ENCODE measurements at regions not wholly inside any gene's neighbourhood (a gene's known extent, or its start where the extent isn't known, plus 50 kb on each side); places are given as distances from the start of the nearest gene placed in this dataset.
A peak's percentile ranks its signal among the peaks of the same experiment; 100 is the strongest.

GRCh38 chr13:93108111-93108601 lies 118.5 kb upstream of the GPC6 start:
- WGBS (ENCODE audit: insufficient coverage, insufficient read length) = no CpG with 5 or more reads among the region's 4 CpGs
- DNase-seq (ENCODE audit: low read depth, low spot score) = no peak
- Histone ChIP-seq H3K36me3 (ENCODE audit: control insufficient read depth, insufficient read depth, low read length) (no peaks in the 10 kb centered on the region), H3K27me3 (ENCODE audit: control insufficient read depth, insufficient read depth, low read length) (no peaks in the 10 kb centered on the region), H3K4me3 (ENCODE audit: low read length) (no peak overlapping the region), H3K9me3 (ENCODE audit: control insufficient read depth, insufficient read depth, low read length) (no peaks in the 10 kb centered on the region), H3K27ac (ENCODE audit: low read length) (no peak overlapping the region), H3K4me1 (ENCODE audit: control insufficient read depth, insufficient read depth, low read length) (0 out of 2 replicates have a peak, but pooled peaks cover 1% of the 10 kb centered on the region)

DNA sequence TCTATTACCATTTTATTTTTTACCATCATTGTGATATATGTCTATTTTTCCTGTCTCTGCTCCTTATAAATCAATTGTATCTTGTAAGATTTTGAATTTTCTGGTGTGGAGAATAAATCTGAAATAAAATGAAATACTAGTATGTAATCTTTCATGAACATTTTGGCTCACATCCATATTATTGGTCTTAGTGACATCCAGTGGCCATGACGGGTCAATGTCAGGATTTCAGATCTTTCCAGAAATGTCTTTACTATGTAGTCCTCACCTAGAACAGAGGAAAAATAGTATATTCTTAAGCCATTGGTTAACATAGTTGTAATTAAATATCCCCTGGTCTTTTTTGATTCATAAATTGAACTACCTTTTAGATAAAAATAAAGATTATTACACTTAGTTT lies 109.8 kb upstream of the GPC6 start:
- Histone ChIP-seq H3K27ac (ENCODE audit: low read length) (no peak overlapping the region), H3K9me3 (ENCODE audit: control insufficient read depth, insufficient read depth, low read length) (no peaks in the 10 kb centered on the region; the same call in 1 of the 2 replicates), H3K36me3 (ENCODE audit: control insufficient read depth, insufficient read depth, low read length) (no peaks in the 10 kb centered on the region), H3K4me3 (ENCODE audit: low read length) (no peak overlapping the region), H3K27me3 (ENCODE audit: control insufficient read depth, insufficient read depth, low read length) (no peaks in the 10 kb centered on the region), H3K4me1 (ENCODE audit: control insufficient read depth, insufficient read depth, low read length) (no peaks in the 10 kb centered on the region)
- no peak for DNase-seq (ENCODE audit: low read depth, low spot score)
- no CpG with 5 or more reads among the region's 1 CpG for WGBS (ENCODE audit: insufficient coverage, insufficient read length)

GRCh38 chr13:93118081-93118615 lies 108.5 kb upstream of the GPC6 start:
- Histone ChIP-seq H3K4me1 (ENCODE audit: control insufficient read depth, insufficient read depth, low read length) (no peaks in the 10 kb centered on the region), H3K4me3 (ENCODE audit: low read length) (no peak overlapping the region), H3K9me3 (ENCODE audit: control insufficient read depth, insufficient read depth, low read length) (no peaks in the 10 kb centered on the region; the same call in 1 of the 2 replicates), H3K36me3 (ENCODE audit: control insufficient read depth, insufficient read depth, low read length) (no peaks in the 10 kb centered on the region), H3K27ac (ENCODE audit: low read length) (no peak overlapping the region), H3K27me3 (ENCODE audit: control insufficient read depth, insufficient read depth, low read length) (no peaks in the 10 kb centered on the region)
- no CpG with 5 or more reads among the region's 3 CpGs for WGBS (ENCODE audit: insufficient coverage, insufficient read length)
- no peak for DNase-seq (ENCODE audit: low read depth, low spot score)

- Histone ChIP-seq H3K27ac (ENCODE audit: low read length) (no peak overlapping the region), H3K4me3 (ENCODE audit: low read length) (no peak overlapping the region), H3K9me3 (ENCODE audit: control insufficient read depth, insufficient read depth, low read length) (no peaks in the 10 kb centered on the region), H3K27me3 (ENCODE audit: control insufficient read depth, insufficient read depth, low read length) (no peaks in the 10 kb centered on the region), H3K36me3 (ENCODE audit: control insufficient read depth, insufficient read depth, low read length) (no peaks in the 10 kb centered on the region), H3K4me1 (ENCODE audit: control insufficient read depth, insufficient read depth, low read length) (peaks cover 2% of the 10 kb centered on the region; the same call in 1 of the 2 replicates)
- no peak for DNase-seq (ENCODE audit: low read depth, low spot score)
- WGBS (ENCODE audit: insufficient coverage, insufficient read length) = no CpG with 5 or more reads among the region's 2 CpGs
These were observed 85.7 kb upstream of the GPC6 start for GRCh38 chr13:93140912-93141311.

- no CpG with 5 or more reads among the region's 4 CpGs for WGBS (ENCODE audit: insufficient coverage, insufficient read length)
These were observed 82.6 kb upstream of the GPC6 start for GRCh38 chr13:93144031-93144430.

GRCh38 chr13:93145199-93145598 lies 81.4 kb upstream of the GPC6 start:
- no peak overlapping the region for H3K4me3 ChIP-seq (ENCODE audit: low read length)
- no peaks in the 10 kb centered on the region for H3K9me3 ChIP-seq (ENCODE audit: control insufficient read depth, insufficient read depth, low read length)
- H3K27me3 ChIP-seq (ENCODE audit: control insufficient read depth, insufficient read depth, low read length) = no peaks in the 10 kb centered on the region
- DNase-seq (ENCODE audit: low read depth, low spot score) = peak; percentile 11
- H3K4me1 ChIP-seq (ENCODE audit: control insufficient read depth, insufficient read depth, low read length) = peaks cover 2% of the 10 kb centered on the region; the same call in 1 of the 2 replicates
- no CpG with 5 or more reads among the region's 2 CpGs for WGBS (ENCODE audit: insufficient coverage, insufficient read length)
- no peaks in the 10 kb centered on the region for H3K36me3 ChIP-seq (ENCODE audit: control insufficient read depth, insufficient read depth, low read length)
- H3K27ac ChIP-seq (ENCODE audit: low read length) = no peak overlapping the region

More at GRCh38 chr13:93144031-93144430, 82.6 kb upstream of the GPC6 start:
- Histone ChIP-seq H3K27me3 (ENCODE audit: control insufficient read depth, insufficient read depth, low read length) (no peaks in the 10 kb centered on the region), H3K36me3 (ENCODE audit: control insufficient read depth, insufficient read depth, low read length) (no peaks in the 10 kb centered on the region), H3K4me1 (ENCODE audit: control insufficient read depth, insufficient read depth, low read length) (peaks cover 2% of the 10 kb centered on the region; the same call in 1 of the 2 replicates), H3K27ac (ENCODE audit: low read length) (no peak overlapping the region), H3K9me3 (ENCODE audit: control insufficient read depth, insufficient read depth, low read length) (no peaks in the 10 kb centered on the region), H3K4me3 (ENCODE audit: low read length) (no peak overlapping the region)
- DNase-seq (ENCODE audit: low read depth, low spot score) = no peak

DNA sequence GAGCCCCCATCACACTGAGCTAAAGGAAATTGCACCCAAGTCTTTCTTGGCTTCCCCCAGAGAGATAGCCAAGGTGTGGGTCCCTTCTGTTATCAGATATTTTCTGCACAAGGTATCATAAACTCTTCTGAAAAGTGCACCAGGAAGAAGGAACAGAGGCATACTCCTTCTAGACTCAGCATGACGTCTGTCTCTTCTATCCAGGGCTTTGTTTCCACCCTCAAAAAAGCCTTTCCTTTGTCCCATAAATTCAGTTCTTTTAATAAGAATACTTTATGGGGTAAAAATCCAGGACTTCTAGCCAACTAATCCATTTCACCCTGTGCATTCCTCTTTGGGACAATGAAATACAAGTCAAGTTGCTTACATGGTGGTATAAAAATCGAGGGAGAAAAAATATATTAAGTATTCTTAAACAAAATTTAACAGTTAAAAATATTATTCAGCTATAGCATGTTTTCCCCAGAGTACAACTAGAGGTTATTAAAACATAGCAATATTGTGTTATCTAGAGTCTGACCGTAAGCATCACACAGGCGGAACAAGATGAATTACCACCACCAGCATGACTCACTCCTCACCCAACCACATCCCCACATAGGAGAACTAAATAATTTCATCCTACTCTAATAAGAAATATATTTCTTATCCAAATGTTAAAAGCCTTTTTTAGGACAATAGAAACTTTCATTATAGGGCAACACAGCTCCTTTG lies 79.9 kb upstream of the GPC6 start:
- no peak overlapping the region for H3K27ac ChIP-seq (ENCODE audit: low read length)
- H3K36me3 ChIP-seq (ENCODE audit: control insufficient read depth, insufficient read depth, low read length) = no peaks in the 10 kb centered on the region
- WGBS (ENCODE audit: insufficient coverage, insufficient read length) = no CpG with 5 or more reads among the region's 4 CpGs
- peaks cover 2% of the 10 kb centered on the region; the same call in 1 of the 2 replicates for H3K4me1 ChIP-seq (ENCODE audit: control insufficient read depth, insufficient read depth, low read length)
- H3K9me3 ChIP-seq (ENCODE audit: control insufficient read depth, insufficient read depth, low read length) = no peaks in the 10 kb centered on the region
- H3K27me3 ChIP-seq (ENCODE audit: control insufficient read depth, insufficient read depth, low read length) = no peaks in the 10 kb centered on the region
- no peak for DNase-seq (ENCODE audit: low read depth, low spot score)
- H3K4me3 ChIP-seq (ENCODE audit: low read length) = no peak overlapping the region

GRCh38 chr13:93147298-93147645 lies 79.3 kb upstream of the GPC6 start:
- WGBS (ENCODE audit: insufficient coverage, insufficient read length) = no CpG with 5 or more reads among the region's 1 CpG
- no peaks in the 10 kb centered on the region for H3K9me3 ChIP-seq (ENCODE audit: control insufficient read depth, insufficient read depth, low read length)
- no peak overlapping the region for H3K27ac ChIP-seq (ENCODE audit: low read length)
- no peaks in the 10 kb centered on the region for H3K27me3 ChIP-seq (ENCODE audit: control insufficient read depth, insufficient read depth, low read length)
- peaks cover 2% of the 10 kb centered on the region; the same call in 1 of the 2 replicates for H3K4me1 ChIP-seq (ENCODE audit: control insufficient read depth, insufficient read depth, low read length)
- no peak overlapping the region for H3K4me3 ChIP-seq (ENCODE audit: low read length)
- DNase-seq (ENCODE audit: low read depth, low spot score) = no peak
- H3K36me3 ChIP-seq (ENCODE audit: control insufficient read depth, insufficient read depth, low read length) = no peaks in the 10 kb centered on the region

- Histone ChIP-seq H3K9me3 (ENCODE audit: control insufficient read depth, insufficient read depth, low read length) (no peaks in the 10 kb centered on the region), H3K4me3 (ENCODE audit: low read length) (no peak overlapping the region), H3K27me3 (ENCODE audit: control insufficient read depth, insufficient read depth, low read length) (no peaks in the 10 kb centered on the region), H3K27ac (ENCODE audit: low read length) (no peak overlapping the region), H3K36me3 (ENCODE audit: control insufficient read depth, insufficient read depth, low read length) (no peaks in the 10 kb centered on the region), H3K4me1 (ENCODE audit: control insufficient read depth, insufficient read depth, low read length) (peaks cover 2% of the 10 kb centered on the region; the same call in 1 of the 2 replicates)
- no peak for DNase-seq (ENCODE audit: low read depth, low spot score)
- WGBS (ENCODE audit: insufficient coverage, insufficient read length) = no CpG with 5 or more reads among the region's 5 CpGs
These were observed 78.7 kb upstream of the GPC6 start for GRCh38 chr13:93147946-93148345.

- no peak overlapping the region for H3K27ac ChIP-seq (ENCODE audit: low read length)
These were observed 75.3 kb upstream of the GPC6 start for GRCh38 chr13:93151277-93151676.

GRCh38 chr13:93158565-93158964 lies 68.0 kb upstream of the GPC6 start:
- H3K4me3 ChIP-seq (ENCODE audit: low read length) = no peak overlapping the region
- H3K36me3 ChIP-seq (ENCODE audit: control insufficient read depth, insufficient read depth, low read length) = no peaks in the 10 kb centered on the region
- no peaks in the 10 kb centered on the region for H3K4me1 ChIP-seq (ENCODE audit: control insufficient read depth, insufficient read depth, low read length)
- no peak overlapping the region for H3K27ac ChIP-seq (ENCODE audit: low read length)
- no peaks in the 10 kb centered on the region for H3K9me3 ChIP-seq (ENCODE audit: control insufficient read depth, insufficient read depth, low read length)
- H3K27me3 ChIP-seq (ENCODE audit: control insufficient read depth, insufficient read depth, low read length) = no peaks in the 10 kb centered on the region
- no peak for DNase-seq (ENCODE audit: low read depth, low spot score)

More at GRCh38 chr13:93151277-93151676, 75.3 kb upstream of the GPC6 start:
- DNase-seq (ENCODE audit: low read depth, low spot score) = no peak
- Histone ChIP-seq H3K4me1 (ENCODE audit: control insufficient read depth, insufficient read depth, low read length) (no peaks in the 10 kb centered on the region), H3K9me3 (ENCODE audit: control insufficient read depth, insufficient read depth, low read length) (no peaks in the 10 kb centered on the region), H3K36me3 (ENCODE audit: control insufficient read depth, insufficient read depth, low read length) (no peaks in the 10 kb centered on the region), H3K4me3 (ENCODE audit: low read length) (no peak overlapping the region), H3K27me3 (ENCODE audit: control insufficient read depth, insufficient read depth, low read length) (no peaks in the 10 kb centered on the region)
